CD4-positive, alpha-beta T cell treated with Interleukin-15 for 4 hours (primary cell): ENCODE measurements at regions not wholly inside any gene's neighbourhood (a gene's known extent, or its start where the extent isn't known, plus 50 kb on each side); places are given as distances from the start of the nearest gene placed in this dataset.

Source experiments
- DNase-seq: peaks from one replicate; pipeline ENCODE4 v3.0.0-alpha.2; 2020; ENCODE audit warnings: low spot score

- DNase-seq = no peak
Observed at GRCh38 chr6:132974122-132974521, 159.8 kb downstream of the RPS12 start.

DNA sequence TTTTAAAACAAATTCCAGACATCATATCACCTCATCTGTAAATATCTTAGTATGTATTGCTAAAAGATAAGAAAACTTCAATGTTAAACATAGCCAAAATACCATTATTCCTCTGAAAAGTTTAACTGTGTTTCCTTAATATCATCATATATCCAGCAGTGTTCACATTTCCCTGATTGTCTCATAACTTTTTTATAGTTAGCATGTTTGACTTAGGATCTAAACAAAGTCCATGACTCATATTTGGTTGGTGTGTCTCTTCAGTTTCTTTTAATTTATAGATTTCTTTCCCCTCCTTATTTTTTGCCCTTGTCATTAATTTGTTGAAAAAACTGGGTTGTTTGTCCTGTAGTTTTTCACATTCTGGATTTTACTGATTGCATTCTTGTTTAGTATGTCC is 163.0 kb downstream of the RPS12 start:
- DNase-seq = no peak

DNA sequence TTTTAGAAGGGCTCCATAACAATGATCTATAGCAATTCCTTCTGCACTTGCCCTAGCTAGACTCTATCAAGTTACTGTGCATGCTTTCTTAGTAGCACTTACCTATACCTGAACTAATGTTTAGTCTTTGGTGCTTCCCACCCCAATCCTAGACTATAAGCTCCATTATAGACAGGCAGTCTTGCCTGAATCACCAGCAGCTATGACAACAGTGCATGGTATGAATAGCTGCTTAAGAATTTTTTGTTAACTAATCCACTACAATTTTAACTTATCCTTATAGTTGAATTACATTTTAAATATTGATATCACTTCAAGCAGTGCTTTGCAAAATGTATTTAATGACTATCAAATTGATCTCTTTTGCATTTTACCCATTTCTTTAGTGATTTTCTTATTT is 164.3 kb downstream of the RPS12 start:
- DNase-seq = no peak

DNA sequence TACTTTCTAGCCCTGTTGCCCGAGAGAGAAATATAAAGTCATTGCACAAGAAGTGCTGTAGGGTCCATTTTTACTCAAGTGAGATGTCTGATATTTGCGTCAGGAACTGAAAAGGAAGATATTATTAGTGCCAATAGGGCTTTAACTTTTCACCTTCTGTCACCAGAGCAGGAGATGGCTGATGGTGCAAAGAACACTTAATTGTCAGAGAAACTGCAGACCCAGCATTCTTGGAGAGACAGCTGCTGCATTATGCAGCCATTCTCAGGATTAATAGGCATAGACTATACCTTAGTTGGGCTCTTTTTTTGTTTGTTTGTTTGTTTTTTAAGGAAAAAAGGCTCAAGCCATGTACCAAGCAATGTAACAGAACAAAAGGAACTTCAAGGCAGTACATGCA is 179.4 kb downstream of the RPS12 start:
- no peak for DNase-seq

GRCh38 chr6:132995009-132995408 is 180.6 kb downstream of the RPS12 start:
- DNase-seq = no peak

GRCh38 chr6:132995432-132995831 is 181.1 kb downstream of the RPS12 start:
- no peak for DNase-seq

DNA sequence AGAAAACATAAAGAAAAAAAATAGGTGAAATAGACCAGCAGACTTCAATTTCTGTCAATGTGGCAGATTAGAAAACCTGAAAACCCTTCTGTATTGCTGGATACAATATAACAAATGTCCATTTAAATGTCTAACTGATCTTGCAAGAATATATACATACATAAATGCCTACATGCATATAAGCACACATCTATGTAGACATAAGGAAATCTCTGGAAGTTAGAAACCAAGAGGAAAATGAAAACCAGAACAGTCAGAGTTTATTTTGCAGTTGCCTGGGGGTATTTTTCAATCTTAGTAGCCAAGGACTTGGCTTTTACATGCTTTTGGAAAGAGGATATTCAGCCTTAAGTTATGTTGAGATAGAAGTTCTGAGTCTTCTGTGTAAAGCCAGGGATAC is 184.0 kb downstream of the RPS12 start:
- no peak for DNase-seq

DNA sequence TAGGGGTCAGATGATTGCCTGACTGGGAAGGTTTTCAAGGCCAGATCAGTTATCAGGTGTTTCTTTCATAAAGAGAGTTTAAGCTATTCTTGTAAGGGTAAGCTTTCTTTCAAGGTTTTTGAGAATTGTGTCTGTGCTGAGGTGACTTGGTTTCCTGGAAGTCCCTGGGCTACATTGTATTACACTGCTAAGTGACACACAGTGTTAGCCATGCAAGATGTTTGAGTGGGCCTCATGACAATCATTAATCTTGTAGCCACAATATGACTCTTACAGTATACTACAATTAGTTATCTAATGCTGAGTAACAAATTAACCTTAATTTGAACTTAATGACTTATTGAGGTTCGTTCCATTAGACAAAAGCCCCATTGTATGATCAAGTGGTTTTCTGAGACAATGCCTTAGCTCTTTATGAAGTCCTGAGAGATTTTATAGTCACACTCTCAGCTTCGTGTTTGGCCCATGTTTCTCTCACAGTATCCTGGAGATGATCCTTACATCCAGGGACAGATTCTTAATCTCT is 186.7 kb downstream of the RPS12 start:
- no peak for DNase-seq

DNA sequence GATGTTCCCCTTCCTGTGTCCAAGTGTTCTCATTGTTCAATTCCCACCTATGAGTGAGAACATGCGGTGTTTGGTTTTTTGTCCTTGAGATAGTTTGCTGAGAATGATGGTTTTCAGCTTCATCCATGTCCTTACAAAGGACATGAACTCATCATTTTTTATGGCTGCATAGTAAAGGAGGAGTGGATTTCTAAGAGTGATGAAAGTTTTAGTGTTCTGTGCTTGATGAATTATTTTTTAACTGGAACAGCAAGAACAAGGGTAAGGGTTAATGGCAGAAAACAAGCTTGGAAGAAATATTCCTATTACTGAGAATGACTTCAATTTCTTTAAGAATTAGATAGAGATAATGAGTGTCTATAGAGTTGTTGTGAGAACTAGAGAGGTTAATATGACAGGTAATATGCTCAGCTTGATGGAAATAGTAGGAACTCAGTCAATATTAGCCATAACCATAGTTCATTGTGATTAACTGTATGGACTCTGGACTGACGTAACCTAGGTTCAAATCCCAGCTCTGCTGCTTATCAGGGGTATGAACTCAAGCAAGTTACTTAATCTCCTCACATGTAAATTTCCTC is 190.0 kb downstream of the RPS12 start:
- no peak for DNase-seq

- DNase-seq = no peak
Observed at GRCh38 chr6:133012774-133013173, 198.4 kb downstream of the RPS12 start.

GRCh38 chr6:133016631-133017030 is 202.3 kb downstream of the RPS12 start:
- DNase-seq = no peak

- no peak for DNase-seq
Observed at GRCh38 chr6:133017581-133017980, 203.2 kb downstream of the RPS12 start.

DNA sequence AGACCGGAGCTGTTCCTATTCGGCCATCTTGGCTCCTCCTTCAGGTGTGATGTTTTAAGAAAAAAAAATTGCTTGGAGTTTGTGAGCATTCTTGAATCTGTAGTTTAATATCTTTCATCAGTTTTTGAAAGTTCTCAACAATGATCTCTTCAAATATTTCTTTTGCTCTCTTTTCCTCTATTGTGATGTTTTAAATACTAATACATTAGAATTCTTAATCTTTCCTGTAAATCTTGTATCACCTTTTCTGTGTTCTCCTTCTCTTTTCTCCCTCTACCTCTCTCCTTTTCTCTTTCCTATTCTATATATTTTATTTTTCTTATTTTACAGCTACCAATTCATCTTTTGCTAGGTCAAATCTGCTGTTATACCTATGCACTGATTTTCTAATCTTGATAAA is 212.3 kb downstream of the RPS12 start:
- DNase-seq = no peak

DNA sequence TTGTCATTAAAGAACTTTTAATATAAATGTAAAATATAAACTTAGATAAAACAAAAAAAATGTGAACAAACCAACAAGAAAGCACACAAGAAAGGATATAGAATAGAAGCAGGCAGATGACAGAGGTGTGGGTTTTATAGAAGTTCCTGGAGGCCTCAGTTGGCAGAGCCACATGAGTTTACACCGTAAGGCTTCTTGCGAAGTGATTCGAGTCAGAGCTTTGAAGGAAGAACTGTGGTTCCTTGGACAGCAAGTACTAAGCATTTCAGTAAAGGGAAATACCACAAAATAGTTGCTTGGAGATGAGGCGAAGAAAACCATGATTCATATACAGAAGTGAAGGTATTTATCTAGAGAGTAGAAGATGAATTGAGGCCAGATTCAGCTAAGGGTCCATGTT is 207.9 kb upstream of the EYA4 start:
- no peak for DNase-seq

DNA sequence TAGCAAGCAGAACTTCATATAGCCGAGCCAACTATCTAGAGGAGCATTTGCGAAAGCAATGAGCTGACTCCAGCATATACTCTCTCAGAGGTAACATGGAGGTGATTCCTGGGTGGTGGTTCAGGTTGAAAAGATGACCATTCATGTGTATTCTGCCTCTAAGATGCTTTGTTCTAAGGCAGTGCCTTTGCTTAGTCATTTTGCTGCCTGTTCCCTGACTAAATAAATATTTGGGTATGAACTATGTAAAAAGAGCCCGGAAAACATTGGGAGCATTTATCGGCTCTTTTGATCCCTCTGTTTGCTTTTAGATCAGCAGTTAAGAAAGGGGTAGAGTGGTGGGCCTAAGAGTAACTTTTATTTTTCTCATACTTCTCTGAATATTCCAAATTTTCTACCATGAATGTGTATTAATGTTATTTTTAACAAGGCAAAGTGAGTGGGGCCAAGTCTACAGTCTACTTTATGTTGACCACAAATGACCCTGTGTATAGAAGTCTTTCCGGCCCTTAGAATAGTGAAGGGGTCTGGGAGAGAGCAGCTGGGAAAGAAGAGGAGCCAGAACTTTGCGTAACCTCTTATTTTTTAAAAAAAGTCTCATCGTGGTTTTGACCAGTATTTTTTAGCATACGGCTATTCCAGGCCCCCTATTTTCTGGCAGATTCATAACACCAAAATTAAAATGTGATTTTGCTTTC is 206.5 kb upstream of the EYA4 start:
- no peak for DNase-seq

DNA sequence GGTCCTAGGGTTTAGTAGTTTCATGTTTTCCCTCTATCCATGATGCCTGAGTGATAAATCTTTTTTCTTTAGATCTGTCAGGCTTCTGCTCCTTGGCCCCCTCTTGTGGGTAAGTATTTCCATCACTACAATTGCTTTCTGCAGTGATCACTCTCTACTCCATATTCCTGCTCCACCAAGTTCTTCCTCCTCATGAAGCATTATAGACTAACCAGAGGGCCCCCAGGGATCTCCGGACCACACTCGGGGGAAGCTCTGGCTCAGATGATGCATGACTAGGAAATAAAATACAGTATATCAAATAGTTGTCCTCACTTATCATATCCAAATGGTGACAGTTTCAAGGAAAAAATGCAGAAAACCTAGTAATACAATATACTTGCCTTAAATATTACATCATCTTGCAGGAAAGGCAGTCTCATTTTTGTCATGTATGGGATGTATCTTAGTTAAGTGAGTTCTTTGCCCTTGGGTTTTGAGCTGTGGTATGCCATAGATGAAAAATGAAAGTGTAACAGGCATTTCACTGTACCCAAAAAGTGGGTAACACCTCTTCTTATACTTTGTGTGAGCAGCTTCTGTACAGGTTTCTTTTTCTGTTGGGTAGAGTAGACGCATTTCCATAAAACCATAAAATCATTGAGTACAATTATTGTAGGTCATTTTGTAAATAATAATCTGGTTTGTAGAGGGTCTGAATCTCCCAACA is 200.9 kb upstream of the EYA4 start:
- no peak for DNase-seq

GRCh38 chr6:133040803-133041419 is 200.2 kb upstream of the EYA4 start:
- no peak for DNase-seq

DNA sequence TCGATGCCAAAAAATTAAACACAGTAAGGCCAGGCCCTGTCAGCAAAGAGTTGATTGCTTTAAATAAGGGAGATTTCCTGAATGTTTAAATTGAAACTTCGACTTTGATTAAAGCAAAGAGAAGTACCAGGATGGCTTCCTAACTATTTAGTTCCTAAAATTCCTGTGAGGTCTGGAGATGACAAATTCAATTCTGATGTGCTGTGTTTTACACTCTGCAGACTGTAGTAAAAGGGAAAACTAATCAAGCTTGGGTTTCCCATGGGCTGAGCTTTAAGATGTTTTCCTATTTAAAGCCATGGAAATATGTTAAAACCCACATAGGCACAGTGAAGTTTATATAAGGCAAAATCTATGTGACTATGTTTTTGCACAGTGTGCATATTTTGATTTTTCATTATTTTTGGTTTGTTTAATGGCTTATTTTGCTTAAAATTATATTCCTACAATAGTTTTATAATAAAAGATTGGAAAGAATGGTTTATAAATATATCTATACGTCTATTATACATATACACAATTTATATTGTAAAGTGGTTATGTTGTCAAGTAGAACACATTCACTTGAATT is 198.5 kb upstream of the EYA4 start:
- DNase-seq = no peak

GRCh38 chr6:133046576-133046975 is 194.6 kb upstream of the EYA4 start:
- DNase-seq = no peak

DNA sequence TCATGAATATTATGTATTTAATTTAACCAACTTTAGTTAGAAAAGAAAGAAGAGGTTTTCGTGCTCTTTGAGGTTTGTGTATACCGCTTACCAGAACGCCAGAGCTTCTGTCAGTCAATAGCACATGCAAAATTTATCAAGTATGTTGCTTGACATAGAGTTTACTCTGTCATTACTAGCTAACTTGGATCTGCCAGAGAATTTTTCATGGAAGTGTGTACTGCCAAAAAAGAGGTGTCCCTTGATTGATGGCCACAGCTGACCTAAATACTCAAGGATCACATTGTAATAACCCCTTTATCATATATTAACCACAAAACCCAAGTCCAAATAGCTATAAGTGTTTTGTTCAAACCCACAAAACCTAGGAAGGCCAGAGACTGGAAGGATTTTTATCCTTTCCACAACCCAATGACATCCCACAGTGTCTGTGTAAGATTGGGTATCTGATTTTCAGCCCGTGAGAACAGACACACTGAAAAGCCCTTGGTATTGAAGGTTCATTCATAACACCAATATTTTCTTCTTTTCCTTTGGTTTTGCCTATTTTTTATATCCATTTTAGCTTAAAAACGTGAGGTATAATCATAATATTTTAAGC is 194.0 kb upstream of the EYA4 start:
- DNase-seq = no peak

DNA sequence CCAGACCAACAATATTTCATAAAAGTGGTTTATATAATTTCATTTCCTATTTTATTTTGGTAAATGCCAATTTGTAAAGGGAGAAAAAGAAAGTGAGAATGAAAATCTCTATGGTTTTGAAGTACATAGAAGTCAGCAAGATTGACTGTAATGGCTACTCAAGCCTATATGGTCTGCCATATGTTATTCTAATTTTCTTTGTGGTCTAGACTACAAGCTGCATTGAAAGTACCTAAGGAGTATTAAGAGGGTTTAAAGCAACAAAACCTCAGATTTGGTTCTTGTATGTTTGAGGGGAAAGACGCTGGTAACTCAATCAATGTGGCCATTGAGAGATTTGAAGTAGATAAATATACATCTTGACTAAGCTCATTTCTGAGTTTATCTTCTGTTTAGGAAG is 193.5 kb upstream of the EYA4 start:
- DNase-seq = no peak

GRCh38 chr6:133051240-133051639 is 189.9 kb upstream of the EYA4 start:
- DNase-seq = no peak
